HG03139 (cell line): ENCODE measurements at regions not wholly inside any gene's neighbourhood (a gene's known extent, or its start where the extent isn't known, plus 50 kb on each side); places are given as distances from the start of the nearest gene placed in this dataset.

Experiments
- ATAC-seq: cut with Tn5 transposase; IDR thresholded peaks from one replicate; pipeline ENCODE4 v1.9.1; 2021; ENCODE audit not compliant: unreplicated experiment

GRCh38 chr14:53810221-53810620 lies 146.4 kb downstream of the BMP4 start:
- no peak for ATAC-seq

- ATAC-seq = no peak
Measured at GRCh38 chr14:53808042-53808441, 148.6 kb downstream of the BMP4 start.

- ATAC-seq = no peak
Measured at GRCh38 chr14:53807542-53807941, 149.1 kb downstream of the BMP4 start.

- no peak for ATAC-seq
Measured at GRCh38 chr14:53807108-53807507, 149.5 kb downstream of the BMP4 start.

GRCh38 chr14:53796734-53797133 lies 159.9 kb downstream of the BMP4 start:
- ATAC-seq = no peak

GRCh38 chr14:53793790-53794505 lies 162.7 kb downstream of the BMP4 start:
- no peak for ATAC-seq

- no peak for ATAC-seq
Measured at GRCh38 chr14:53792909-53793308, 163.7 kb downstream of the BMP4 start.

DNA sequence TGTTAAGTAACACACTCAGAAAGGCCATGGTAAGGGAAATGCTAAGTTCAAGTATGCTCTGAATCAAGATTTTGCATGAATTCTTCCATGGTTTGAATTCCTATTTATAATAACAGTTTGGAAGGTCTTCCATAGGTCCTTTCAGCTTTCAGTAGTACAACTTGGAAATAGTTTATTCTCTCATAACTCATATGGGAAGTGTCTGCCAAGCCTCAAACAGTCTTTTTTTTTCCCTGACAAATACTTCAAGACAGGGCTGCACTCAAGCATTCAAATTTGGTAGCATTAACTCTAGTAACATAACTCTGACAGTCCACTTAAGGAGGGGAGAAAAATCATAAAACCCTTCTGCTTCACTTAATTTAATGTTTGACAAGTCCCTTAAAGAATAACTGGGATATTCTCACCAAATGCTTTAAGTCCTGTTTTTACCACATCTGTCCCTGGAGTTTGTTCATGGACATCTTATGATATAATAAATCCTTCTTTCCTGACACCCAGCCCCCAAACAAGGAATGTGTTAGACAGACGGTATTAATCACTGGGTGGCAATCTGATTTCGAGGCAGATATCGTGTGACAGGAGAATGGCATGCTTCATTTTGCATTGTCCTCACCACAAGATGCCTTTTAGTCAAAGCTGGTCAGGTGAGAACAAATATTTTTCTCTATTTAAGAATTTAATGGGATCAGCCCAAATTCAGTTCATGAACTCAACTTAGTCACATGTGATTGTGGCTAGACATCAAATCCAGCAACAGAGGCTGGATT lies 165.7 kb downstream of the BMP4 start:
- no peak for ATAC-seq

DNA sequence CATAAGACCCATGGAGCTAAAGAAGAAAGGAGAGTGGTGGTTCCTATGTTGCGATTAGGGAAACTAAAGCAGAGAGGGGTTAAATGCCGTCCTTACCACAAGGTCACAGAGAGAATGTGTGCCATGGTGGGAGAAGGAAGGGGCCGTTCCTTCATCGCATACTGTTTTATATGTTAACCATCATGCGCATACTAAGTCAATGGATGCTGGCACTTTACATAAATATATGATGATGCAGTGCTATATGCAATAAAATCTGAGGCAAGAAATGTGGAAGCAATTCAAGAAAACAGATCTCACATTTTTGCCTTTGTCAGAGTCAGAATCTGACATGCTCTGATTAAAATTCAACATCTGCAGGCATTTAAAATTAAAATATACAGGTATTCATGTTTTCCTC lies 168.1 kb downstream of the BMP4 start:
- no peak for ATAC-seq

- no peak for ATAC-seq
Measured at GRCh38 chr14:53786045-53786444, 170.6 kb downstream of the BMP4 start.

DNA sequence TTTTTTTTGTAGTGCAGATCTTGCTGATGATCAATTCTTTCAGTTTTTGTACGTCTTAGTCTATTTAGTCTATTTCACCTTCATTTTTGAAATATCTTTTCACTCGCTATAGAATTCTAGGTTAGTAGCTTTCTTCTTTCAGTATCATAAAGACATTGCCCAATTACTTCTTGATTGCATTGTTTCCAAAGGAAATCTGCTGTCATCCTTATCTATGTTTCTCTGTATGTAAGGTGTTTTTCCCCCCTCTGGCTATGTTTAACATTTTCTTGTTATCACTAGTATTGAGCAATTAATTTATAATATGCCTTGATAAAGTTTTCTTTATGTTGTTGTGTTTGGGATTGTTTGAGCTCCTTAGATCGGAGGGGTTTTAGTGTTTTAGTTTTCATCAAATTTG lies 171.9 kb downstream of the BMP4 start:
- ATAC-seq = no peak

DNA sequence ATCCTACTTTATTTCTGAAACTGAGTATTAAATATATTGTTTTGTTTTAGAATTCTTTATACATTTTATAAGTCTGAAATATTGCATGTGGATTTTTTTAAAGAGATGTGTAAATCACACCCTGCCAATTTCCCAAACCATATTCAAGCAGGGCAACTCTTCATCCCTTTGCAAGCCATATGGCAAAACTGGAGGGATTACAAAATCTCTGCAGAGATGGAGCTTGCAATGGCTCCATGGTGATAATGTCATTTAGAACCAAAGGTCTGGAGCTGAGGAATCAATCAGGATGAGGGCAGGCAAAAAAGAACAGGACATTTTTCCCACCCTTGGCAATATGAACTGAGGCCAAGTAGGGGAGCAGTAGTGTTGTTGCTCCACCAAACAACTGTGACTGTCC lies 173.4 kb downstream of the BMP4 start:
- no peak for ATAC-seq

GRCh38 chr14:53780051-53780555 lies 176.5 kb downstream of the BMP4 start:
- ATAC-seq = no peak

DNA sequence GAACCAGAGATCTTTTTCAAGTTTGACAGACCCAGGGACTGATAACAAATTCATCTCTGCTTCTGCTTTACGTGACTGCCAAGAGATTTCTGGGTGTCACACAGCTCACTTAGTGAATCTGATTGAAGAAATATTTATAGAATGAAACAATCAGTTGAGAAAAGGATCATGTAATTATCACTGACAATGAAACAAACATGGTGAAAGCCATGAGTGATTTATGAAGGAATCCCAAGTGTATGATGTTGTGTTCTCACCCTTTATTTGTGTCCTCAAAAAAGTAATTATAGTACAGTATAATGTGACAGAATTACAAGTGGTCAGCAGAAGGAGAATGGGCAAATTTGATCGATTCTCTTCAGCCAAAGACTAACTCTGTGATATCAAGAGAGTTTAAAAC lies 177.3 kb downstream of the BMP4 start:
- ATAC-seq = no peak

GRCh38 chr14:53778263-53778662 lies 178.4 kb downstream of the BMP4 start:
- ATAC-seq = no peak

DNA sequence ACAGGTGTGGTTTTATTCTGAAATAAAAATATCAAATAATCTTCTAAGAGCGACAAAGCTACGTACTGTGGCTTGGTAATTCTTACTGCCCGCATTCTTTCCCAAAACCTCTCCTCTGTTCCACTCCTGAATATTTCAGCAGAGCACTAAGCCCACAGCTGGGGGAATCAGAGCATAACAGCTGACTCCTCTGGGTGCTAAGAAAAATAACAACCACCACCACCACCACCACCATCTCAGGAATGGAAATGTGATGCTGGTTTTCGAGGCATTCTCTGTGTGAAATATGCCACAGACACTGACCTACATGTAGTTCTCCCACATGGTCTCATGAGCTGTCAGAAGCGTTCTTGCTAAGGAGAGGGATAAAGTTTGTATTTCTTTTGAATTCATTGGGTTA lies 183.7 kb downstream of the BMP4 start:
- ATAC-seq = no peak

DNA sequence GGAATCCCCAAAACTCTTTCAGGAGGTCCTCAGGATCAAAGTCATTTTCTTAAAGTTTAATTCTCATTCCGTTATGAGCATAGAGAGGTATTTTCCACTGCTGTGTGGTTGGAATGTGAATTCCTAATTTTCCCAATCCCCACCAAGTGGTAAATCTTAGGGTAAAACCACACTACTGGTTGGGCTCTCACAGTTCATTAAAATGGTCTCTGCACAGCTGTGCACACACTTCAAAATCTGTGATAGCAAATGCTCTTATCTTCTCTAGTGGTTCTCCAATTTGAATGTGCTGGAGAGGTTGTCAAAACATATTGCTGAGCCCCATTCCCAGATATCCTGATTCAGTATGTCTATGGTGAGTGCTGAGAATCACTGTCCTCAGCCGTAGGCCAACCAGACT lies 189.1 kb downstream of the BMP4 start:
- no peak for ATAC-seq

DNA sequence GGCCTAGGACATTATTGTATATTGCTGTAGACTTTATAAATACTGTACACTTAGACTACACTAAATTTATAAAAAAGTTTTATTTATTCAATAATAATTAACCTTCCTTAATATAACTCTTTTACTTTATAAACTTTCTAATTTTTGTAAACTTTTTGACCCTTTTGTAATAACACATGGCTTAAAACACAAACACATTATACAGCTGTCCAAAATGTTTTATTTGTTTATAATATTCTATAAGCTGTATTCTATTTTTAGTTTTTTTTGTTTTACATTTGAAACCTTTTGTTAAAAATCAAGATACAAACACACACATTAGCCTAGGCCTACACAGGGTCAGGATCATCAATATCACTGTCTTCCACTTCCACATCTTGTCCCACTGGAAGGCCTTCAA lies 190.0 kb downstream of the BMP4 start:
- no peak for ATAC-seq

- no peak for ATAC-seq
Measured at GRCh38 chr14:53766106-53766505, 190.5 kb downstream of the BMP4 start.

DNA sequence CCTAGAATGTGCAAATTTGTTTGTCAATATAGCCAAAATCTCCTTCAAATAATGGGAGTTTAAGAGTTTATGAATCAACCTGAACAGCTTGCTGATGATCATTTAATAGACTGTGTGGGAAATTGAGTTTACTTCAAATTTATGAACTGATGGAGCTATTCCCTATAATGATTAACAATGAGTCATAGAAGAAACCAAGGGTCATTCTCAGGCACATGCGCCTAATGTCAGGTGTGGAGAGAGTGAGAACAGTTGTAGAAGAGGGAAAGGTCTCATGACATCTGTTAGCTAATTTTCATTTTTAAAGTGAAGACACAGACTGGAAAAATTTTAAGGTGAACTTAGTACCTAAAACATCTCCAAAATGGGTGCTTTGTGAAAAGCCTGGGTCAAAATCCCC lies 191.8 kb downstream of the BMP4 start:
- no peak for ATAC-seq

GRCh38 chr14:53758141-53758540 lies 198.5 kb downstream of the BMP4 start:
- ATAC-seq = no peak

GRCh38 chr14:53757732-53758131 lies 198.9 kb downstream of the BMP4 start:
- no peak for ATAC-seq
